ENCODE measurements at regions not wholly inside any gene's neighbourhood (a gene's known extent, or its start where the extent isn't known, plus 50 kb on each side); places are given as distances from the start of the nearest gene placed in this dataset.

DNA sequence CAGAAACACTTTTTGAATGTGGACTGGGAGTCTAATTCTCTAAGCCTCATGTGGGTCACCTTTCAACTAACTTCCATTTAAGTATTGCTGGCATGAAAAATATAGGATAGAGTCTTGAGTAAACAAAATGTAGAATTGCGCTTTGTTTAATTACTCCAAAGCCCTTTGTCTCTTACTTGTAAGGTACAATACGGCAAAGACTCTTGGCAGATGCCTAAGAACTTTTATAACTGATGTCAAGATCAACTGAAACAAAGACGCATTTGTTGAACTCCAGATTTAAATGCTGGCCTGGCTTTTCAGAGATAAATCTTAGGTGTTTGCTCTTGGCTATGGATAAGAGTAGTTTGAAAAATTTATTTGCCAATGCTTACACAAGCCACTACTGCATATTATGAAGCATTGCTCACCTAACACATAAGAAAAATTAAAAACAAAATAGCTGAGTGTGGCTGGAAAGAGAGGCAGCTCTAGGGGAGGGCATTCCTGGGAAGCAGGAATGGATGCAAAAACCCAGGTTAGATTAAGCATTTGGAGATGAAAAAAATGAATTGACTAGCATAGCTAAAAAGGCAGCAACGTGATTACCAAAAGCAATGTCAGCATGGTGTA lies 107.3 kb upstream of the STARD13 start:
- Histone ChIP-seq H3K23ac (ENCODE audit: low read length in 2 of 2) (no peak overlapping the region), H2AK5ac (ENCODE audit: low read length, severe bottlenecking) (no peak overlapping the region), H3K18ac (ENCODE audit: low read depth in 1 of 2, low read length in 2 of 2) (no peak overlapping the region), H3K4ac (ENCODE audit: low read depth in 1 of 2, low read length in 2 of 2) (no peak overlapping the region), H2BK5ac (ENCODE audit: low read depth, low read length, poor library complexity, severe bottlenecking) (no peak overlapping the region), H3K36me3 (ENCODE audit: control insufficient read depth in 1 of 2, insufficient read depth in 2 of 2, low read depth in 1 of 2, low read length in 2 of 2) (no peaks in the 10 kb centered on the region), H3K79me1 (replicated peaks; ENCODE audit: low read length, poor library complexity, severe bottlenecking) (no peaks in the 10 kb centered on the region), H3K27ac (ENCODE audit: low read length, poor library complexity, severe bottlenecking) (peak overlapping the region; percentile 31), H4K8ac (ENCODE audit: low read length) (no peak overlapping the region), H3K4me2 (ENCODE audit: low read length, poor library complexity, severe bottlenecking) (no peak overlapping the region), H3K9ac (ENCODE audit: low read length) (no peak overlapping the region), H3K4me1 (ENCODE audit: control insufficient read depth, insufficient read depth, low read depth, low read length) (peaks cover 2% of the 10 kb centered on the region), H3K27me3 (ENCODE audit: control insufficient read depth in 1 of 2, insufficient read depth in 1 of 2, low read length in 2 of 2) (no peaks in the 10 kb centered on the region), H3K9me3 (ENCODE audit: control insufficient read depth, low read length) (no peaks in the 10 kb centered on the region), H2BK120ac (ENCODE audit: low read depth, low read length) (no peak overlapping the region), H3K14ac (ENCODE audit: low read length in 2 of 2) (no peak overlapping the region), H3K4me3 (ENCODE audit: insufficient read depth in 1 of 2, low read depth in 1 of 2, low read length in 2 of 2) (no peak overlapping the region), H2AFZ (ENCODE audit: low read depth, low read length) (no peak overlapping the region), H2BK15ac (ENCODE audit: low read depth, poor library complexity, severe bottlenecking) (no peak overlapping the region), H4K91ac (ENCODE audit: low read length) (no peak overlapping the region), H2BK12ac (ENCODE audit: low read length in 2 of 2) (no peak overlapping the region)
- 89% methylated on average over 4 of the region's 4 CpGs for WGBS
- DNase-seq = no peak

DNA sequence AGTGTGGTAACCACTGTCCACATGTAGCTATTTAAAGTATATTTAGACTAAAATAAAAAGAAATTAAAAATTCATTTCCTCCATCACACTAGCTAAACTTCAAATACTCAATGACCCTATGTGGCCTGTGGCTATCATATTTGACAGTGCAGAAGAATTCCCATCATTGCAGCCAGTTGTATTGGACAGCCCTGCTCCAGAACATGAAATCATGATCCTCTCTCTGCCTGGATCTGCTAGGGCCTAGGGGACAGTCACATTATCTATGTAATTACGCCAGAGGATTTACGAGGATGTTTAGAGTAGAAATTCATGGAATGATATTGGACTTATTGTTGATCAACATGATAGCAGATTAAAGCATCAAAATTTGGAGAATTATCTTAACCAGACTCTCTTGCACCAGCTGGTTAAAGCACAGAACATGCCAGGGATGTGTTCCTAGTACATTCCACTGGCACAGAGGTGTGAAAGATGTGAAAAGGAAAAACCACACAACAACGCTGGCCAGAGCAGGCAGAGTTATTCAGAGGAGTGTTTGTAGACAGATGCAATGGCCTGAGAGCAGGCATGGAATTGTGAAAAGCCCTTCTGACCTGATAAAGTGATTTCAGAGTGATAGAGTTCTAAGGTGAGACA lies 108.9 kb upstream of the STARD13 start:
- 80% methylated on average over 3 of the region's 3 CpGs for WGBS
- no peak overlapping the region for H2BK12ac ChIP-seq (ENCODE audit: low read length in 2 of 2)
- no peaks in the 10 kb centered on the region for H3K79me1 ChIP-seq (replicated peaks; ENCODE audit: low read length, poor library complexity, severe bottlenecking)
- H3K4ac ChIP-seq (ENCODE audit: low read depth in 1 of 2, low read length in 2 of 2) = no peak overlapping the region
- H3K9me3 ChIP-seq (ENCODE audit: control insufficient read depth, low read length) = no peaks in the 10 kb centered on the region
- no peak overlapping the region for H2BK5ac ChIP-seq (ENCODE audit: low read depth, low read length, poor library complexity, severe bottlenecking)
- no peak overlapping the region for H2BK120ac ChIP-seq (ENCODE audit: low read depth, low read length)
- H3K14ac ChIP-seq (ENCODE audit: low read length in 2 of 2) = no peak overlapping the region
- H3K27ac ChIP-seq (ENCODE audit: low read length, poor library complexity, severe bottlenecking) = peak overlapping the region; percentile 55
- H3K4me2 ChIP-seq (ENCODE audit: low read length, poor library complexity, severe bottlenecking) = no peak overlapping the region
- H3K27me3 ChIP-seq (ENCODE audit: control insufficient read depth in 1 of 2, insufficient read depth in 1 of 2, low read length in 2 of 2) = no peaks in the 10 kb centered on the region
- peaks cover 2% of the 10 kb centered on the region for H3K4me1 ChIP-seq (ENCODE audit: control insufficient read depth, insufficient read depth, low read depth, low read length)
- DNase-seq = no peak
- no peaks in the 10 kb centered on the region for H3K36me3 ChIP-seq (ENCODE audit: control insufficient read depth in 1 of 2, insufficient read depth in 2 of 2, low read depth in 1 of 2, low read length in 2 of 2)
- no peak overlapping the region for H3K4me3 ChIP-seq (ENCODE audit: insufficient read depth in 1 of 2, low read depth in 1 of 2, low read length in 2 of 2)
- no peak overlapping the region for H4K91ac ChIP-seq (ENCODE audit: low read length)
- H2BK15ac ChIP-seq (ENCODE audit: low read depth, poor library complexity, severe bottlenecking) = no peak overlapping the region
- H2AK5ac ChIP-seq (ENCODE audit: low read length, severe bottlenecking) = no peak overlapping the region
- no peak overlapping the region for H3K9ac ChIP-seq (ENCODE audit: low read length)
- no peak overlapping the region for H4K8ac ChIP-seq (ENCODE audit: low read length)
- H3K18ac ChIP-seq (ENCODE audit: low read depth in 1 of 2, low read length in 2 of 2) = no peak overlapping the region
- H2AFZ ChIP-seq (ENCODE audit: low read depth, low read length) = no peak overlapping the region
- no peak overlapping the region for H3K23ac ChIP-seq (ENCODE audit: low read length in 2 of 2)

DNA sequence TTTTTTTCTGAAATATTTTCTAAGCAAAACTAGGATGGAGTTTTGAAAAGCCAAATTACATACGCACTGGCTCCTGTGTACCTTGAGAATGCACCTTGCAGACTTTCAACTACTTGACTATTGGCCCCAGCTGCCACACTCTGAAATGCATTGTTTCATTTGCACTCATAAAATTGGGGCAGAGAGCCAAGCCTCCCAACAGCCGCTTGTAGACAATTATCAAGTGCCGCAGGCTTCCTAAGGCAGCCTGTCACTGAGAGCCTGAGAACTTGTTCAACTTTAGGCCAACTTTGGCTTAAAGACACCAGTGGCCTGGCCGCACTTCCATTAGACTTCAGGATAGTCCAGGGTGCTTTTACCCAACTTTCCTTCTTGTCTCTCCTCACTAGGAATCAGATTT lies 115.7 kb upstream of the STARD13 start:
- Histone ChIP-seq H2BK120ac (ENCODE audit: low read depth, low read length) (no peak overlapping the region), H2BK12ac (ENCODE audit: low read length in 2 of 2) (no peak overlapping the region), H2AFZ (ENCODE audit: low read depth, low read length) (no peak overlapping the region), H3K79me1 (replicated peaks; ENCODE audit: low read length, poor library complexity, severe bottlenecking) (no peaks in the 10 kb centered on the region), H3K4me3 (ENCODE audit: insufficient read depth in 1 of 2, low read depth in 1 of 2, low read length in 2 of 2) (no peak overlapping the region), H3K9me3 (ENCODE audit: control insufficient read depth, low read length) (no peaks in the 10 kb centered on the region), H3K27me3 (ENCODE audit: control insufficient read depth in 1 of 2, insufficient read depth in 1 of 2, low read length in 2 of 2) (no peaks in the 10 kb centered on the region), H3K36me3 (ENCODE audit: control insufficient read depth in 1 of 2, insufficient read depth in 2 of 2, low read depth in 1 of 2, low read length in 2 of 2) (no peaks in the 10 kb centered on the region), H2BK5ac (ENCODE audit: low read depth, low read length, poor library complexity, severe bottlenecking) (no peak overlapping the region), H3K14ac (ENCODE audit: low read length in 2 of 2) (no peak overlapping the region), H3K9ac (ENCODE audit: low read length) (no peak overlapping the region), H2AK5ac (ENCODE audit: low read length, severe bottlenecking) (no peak overlapping the region), H3K4me1 (ENCODE audit: control insufficient read depth, insufficient read depth, low read depth, low read length) (peaks cover 4% of the 10 kb centered on the region), H4K91ac (ENCODE audit: low read length) (no peak overlapping the region), H3K4ac (ENCODE audit: low read depth in 1 of 2, low read length in 2 of 2) (no peak overlapping the region), H3K18ac (ENCODE audit: low read depth in 1 of 2, low read length in 2 of 2) (no peak overlapping the region), H3K23ac (ENCODE audit: low read length in 2 of 2) (no peak overlapping the region), H3K4me2 (ENCODE audit: low read length, poor library complexity, severe bottlenecking) (no peak overlapping the region), H4K8ac (ENCODE audit: low read length) (no peak overlapping the region), H3K27ac (ENCODE audit: low read length, poor library complexity, severe bottlenecking) (no peak overlapping the region), H2BK15ac (ENCODE audit: low read depth, poor library complexity, severe bottlenecking) (no peak overlapping the region)
- DNase-seq = no peak
- 97% methylated on average over 4 of the region's 4 CpGs for WGBS

DNA sequence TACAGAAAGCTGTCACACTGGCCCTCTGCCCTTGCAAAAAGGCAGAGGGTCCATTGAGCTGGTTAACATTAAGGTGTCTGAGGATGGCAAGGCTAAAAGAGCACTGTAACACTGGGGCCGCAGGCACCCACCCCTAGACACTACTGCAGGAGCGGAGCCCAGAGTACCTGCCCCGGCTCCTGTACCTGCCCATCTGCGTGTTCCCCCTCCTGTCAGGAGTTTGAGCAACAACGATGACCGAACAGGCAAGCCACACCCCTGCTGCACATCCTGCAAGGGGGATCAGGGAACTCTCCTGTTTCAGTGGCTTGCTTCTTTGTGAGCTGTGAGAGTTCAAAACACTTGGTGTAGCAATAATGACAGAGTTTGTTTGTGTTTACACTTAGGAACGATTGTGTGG lies 117.4 kb upstream of the STARD13 start:
- Histone ChIP-seq H3K9me3 (ENCODE audit: control insufficient read depth, low read length) (no peaks in the 10 kb centered on the region), H3K18ac (ENCODE audit: low read depth in 1 of 2, low read length in 2 of 2) (peak overlapping the region in 1 of 2 experiments; percentile 84), H2BK5ac (ENCODE audit: low read depth, low read length, poor library complexity, severe bottlenecking) (no peak overlapping the region), H2AK5ac (ENCODE audit: low read length, severe bottlenecking) (peak overlapping the region; percentile 90), H4K91ac (ENCODE audit: low read length) (no peak overlapping the region), H3K27ac (ENCODE audit: low read length, poor library complexity, severe bottlenecking) (no peak overlapping the region), H2AFZ (ENCODE audit: low read depth, low read length) (no peak overlapping the region), H3K23ac (ENCODE audit: low read length in 2 of 2) (no peak overlapping the region), H3K4me3 (ENCODE audit: insufficient read depth in 1 of 2, low read depth in 1 of 2, low read length in 2 of 2) (no peak overlapping the region), H2BK12ac (ENCODE audit: low read length in 2 of 2) (peak overlapping the region in 1 of 2 experiments; percentile 51), H2BK15ac (ENCODE audit: low read depth, poor library complexity, severe bottlenecking) (no peak overlapping the region), H3K4me2 (ENCODE audit: low read length, poor library complexity, severe bottlenecking) (no peak overlapping the region), H3K36me3 (ENCODE audit: control insufficient read depth in 1 of 2, insufficient read depth in 2 of 2, low read depth in 1 of 2, low read length in 2 of 2) (no peaks in the 10 kb centered on the region), H3K4ac (ENCODE audit: low read depth in 1 of 2, low read length in 2 of 2) (no peak overlapping the region), H4K8ac (ENCODE audit: low read length) (no peak overlapping the region), H3K9ac (ENCODE audit: low read length) (no peak overlapping the region), H3K79me1 (replicated peaks; ENCODE audit: low read length, poor library complexity, severe bottlenecking) (no peaks in the 10 kb centered on the region), H2BK120ac (ENCODE audit: low read depth, low read length) (no peak overlapping the region), H3K14ac (ENCODE audit: low read length in 2 of 2) (no peak overlapping the region), H3K27me3 (ENCODE audit: control insufficient read depth in 1 of 2, insufficient read depth in 1 of 2, low read length in 2 of 2) (no peaks in the 10 kb centered on the region), H3K4me1 (ENCODE audit: control insufficient read depth, insufficient read depth, low read depth, low read length) (peaks cover 4% of the 10 kb centered on the region)
- DNase-seq = no peak
- WGBS = 72% methylated on average over 7 of the region's 7 CpGs
